Caco-2 (cell line): ENCODE measurements at regions not wholly inside any gene's neighbourhood (a gene's known extent, or its start where the extent isn't known, plus 50 kb on each side); places are given as distances from the start of the nearest gene placed in this dataset.
A peak's percentile ranks its signal among the peaks of the same experiment; 100 is the strongest.

ENCODE experiments used
- BruUV-seq: library from RNA; stranded (reverse); fragments of 400-500 nt; replicated peaks from 2 replicates; lab custom pipeline; 2021; lab: Mats Ljungman, UMichigan
- CTCF ChIA-PET: fragments of 300-600 bp; sonication (Branson Sonifier 250); formaldehyde crosslinking; loops from one replicate; lab custom pipeline; 2022; ENCODE audit warnings: antibody characterized with exemption; lab: Charles Lee
- POLR2A ChIA-PET: fragments of 300-600 bp; sonication (Branson Sonifier 250); formaldehyde crosslinking; loops from one replicate; lab custom pipeline; 2022; ENCODE audit warnings: antibody characterized with exemption; lab: Charles Lee
- DNase-seq, 2 experiments: peaks; one replicate each; pipeline versions ENCODE4 v3.0.0 to v3.0.0-alpha.2; 2020 to 2022
- H3K27me3 ChIP-seq: replicated peaks from 2 replicates; pipeline ENCODE4 v1.6.0; 2011; ENCODE audit warnings: low read length; ENCODE audit not compliant: control insufficient read depth, insufficient read depth
- H3K36me3 ChIP-seq: 2 replicates; pipeline ENCODE4 v1.5.1; 2011; ENCODE audit warnings: low read length; ENCODE audit not compliant: control insufficient read depth, insufficient read depth
- H3K4me1 ChIP-seq: fragments of 250-450 bp; sonication (Bioruptor Pico); 2 replicates; pipeline ENCODE4 v1.5.1; 2020; ENCODE audit warnings: mild to moderate bottlenecking
- H3K4me3 ChIP-seq: 2 replicates; pipeline ENCODE4 v1.5.1; 2011; ENCODE audit warnings: low read depth, mild to moderate bottlenecking, control low read depth, low read length
- H3K9me3 ChIP-seq: fragments of 250-450 bp; sonication (Bioruptor Pico); 2 replicates; pipeline ENCODE4 v1.5.1; 2020; ENCODE audit warnings: mild to moderate bottlenecking, moderate library complexity
- H3K27ac Mint-ChIP-seq: one replicate; pipeline ENCODE4 v1.8.0; 2022; ENCODE audit warnings: mixed read lengths; ENCODE audit not compliant: unreplicated experiment
- H3K27me3 Mint-ChIP-seq: one replicate; pipeline ENCODE4 v1.8.0; 2022; ENCODE audit warnings: mixed read lengths; ENCODE audit not compliant: insufficient read depth, unreplicated experiment
- H3K36me3 Mint-ChIP-seq: one replicate; pipeline ENCODE4 v1.8.0; 2022; ENCODE audit warnings: mild to moderate bottlenecking, mixed read lengths; ENCODE audit not compliant: insufficient read depth, unreplicated experiment
- H3K4me1 Mint-ChIP-seq: one replicate; pipeline ENCODE4 v1.8.0; 2022; ENCODE audit warnings: low read depth, mixed read lengths; ENCODE audit not compliant: unreplicated experiment
- H3K4me3 Mint-ChIP-seq: one replicate; pipeline ENCODE4 v1.8.0; 2022; ENCODE audit warnings: mild to moderate bottlenecking, moderate library complexity, mixed read lengths; ENCODE audit not compliant: unreplicated experiment
- H3K9me3 Mint-ChIP-seq: one replicate; pipeline ENCODE4 v1.8.0; 2022; ENCODE audit warnings: mixed read lengths; ENCODE audit not compliant: unreplicated experiment
- intact Hi-C: fragments of 100-400 bp; cut with micrococcal nuclease; formaldehyde crosslinking; loops from one replicate; pipeline ENCODE4 v1.10.0; 2022; ENCODE audit not compliant: unreplicated experiment
- TF ChIP-seq, protein P1 (sequence below), 2 experiments: fragments of 200-600 bp in 1 of 2; IDR thresholded peaks; 1 replicate in 1 of 2; 2 replicates in 1 of 2; pipeline versions ENCODE4 v1.5.1 to v1.8.0; 2011 to 2022; ENCODE audit warnings: antibody characterized with exemption in 1 of 2, control low read depth in 1 of 2, inconsistent platforms in 1 of 2, low read depth in 1 of 2, low read length in 1 of 2, mild to moderate bottlenecking in 1 of 2, moderate library complexity in 1 of 2; ENCODE audit not compliant: insufficient read depth in 1 of 2, severe bottlenecking in 1 of 2, unreplicated experiment in 1 of 2

DNA sequence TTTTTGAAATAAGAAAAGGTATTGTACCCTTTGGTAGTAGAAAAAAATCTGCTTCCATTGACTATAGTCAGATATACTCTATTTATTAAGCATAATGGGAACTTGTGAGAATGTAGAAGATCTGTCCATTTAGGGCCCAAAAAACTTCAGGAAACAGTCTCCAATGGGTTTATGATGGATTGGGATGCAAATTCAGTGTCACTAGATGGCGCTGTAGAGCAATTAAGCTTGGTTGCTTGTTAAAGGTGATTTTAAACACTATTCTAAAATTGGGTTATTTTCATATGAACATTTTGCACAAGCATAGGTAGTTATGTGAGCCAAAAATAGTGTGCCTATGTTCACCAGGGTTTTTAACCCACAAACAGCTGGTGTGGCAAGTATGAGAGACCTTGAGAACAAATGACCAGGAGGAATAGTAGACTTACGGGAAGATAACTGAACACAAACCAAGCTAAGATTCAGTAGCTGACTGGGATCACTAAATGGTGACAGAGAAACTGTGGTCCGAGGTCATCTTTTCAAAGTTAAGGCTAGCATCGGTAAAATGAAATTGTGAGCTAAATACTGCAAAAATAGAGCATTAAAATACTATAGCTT is 80.3 kb upstream of the LSM6 start:
- Histone ChIP-seq H3K36me3 (no peaks in the 10 kb centered on the region), H3K9me3 (no peaks in the 10 kb centered on the region), H3K4me3 (no peak overlapping the region), H3K27me3 (no peaks in the 10 kb centered on the region), H3K4me1 (no peaks in the 10 kb centered on the region)
- Mint-ChIP-seq H3K9me3 (no peaks in the 10 kb centered on the region), H3K4me1 (no peaks in the 10 kb centered on the region), H3K4me3 (no peak overlapping the region), H3K27ac (no peak overlapping the region), H3K36me3 (no peaks in the 10 kb centered on the region), H3K27me3 (peaks cover 8% of the 10 kb centered on the region)
- peak in 1 of 2 experiments; percentile 48 for DNase-seq
- CTCF ChIA-PET: interaction anchor here (1.0 to 1.4 kb wide), 5 partner anchors 9 to 18 kb away, joined by 3 to 5 read pairs (median 3); no protein-coding TSS in a partner anchor
- POLR2A ChIA-PET: no interaction called here
- BruUV-seq: no TSS peak
- intact Hi-C loops: loop anchor here (1.0 to 10.0 kb wide), 3 partner anchors 100 to 821 kb away; no protein-coding TSS in a partner anchor
- TF ChIP-seq, protein P1, sequence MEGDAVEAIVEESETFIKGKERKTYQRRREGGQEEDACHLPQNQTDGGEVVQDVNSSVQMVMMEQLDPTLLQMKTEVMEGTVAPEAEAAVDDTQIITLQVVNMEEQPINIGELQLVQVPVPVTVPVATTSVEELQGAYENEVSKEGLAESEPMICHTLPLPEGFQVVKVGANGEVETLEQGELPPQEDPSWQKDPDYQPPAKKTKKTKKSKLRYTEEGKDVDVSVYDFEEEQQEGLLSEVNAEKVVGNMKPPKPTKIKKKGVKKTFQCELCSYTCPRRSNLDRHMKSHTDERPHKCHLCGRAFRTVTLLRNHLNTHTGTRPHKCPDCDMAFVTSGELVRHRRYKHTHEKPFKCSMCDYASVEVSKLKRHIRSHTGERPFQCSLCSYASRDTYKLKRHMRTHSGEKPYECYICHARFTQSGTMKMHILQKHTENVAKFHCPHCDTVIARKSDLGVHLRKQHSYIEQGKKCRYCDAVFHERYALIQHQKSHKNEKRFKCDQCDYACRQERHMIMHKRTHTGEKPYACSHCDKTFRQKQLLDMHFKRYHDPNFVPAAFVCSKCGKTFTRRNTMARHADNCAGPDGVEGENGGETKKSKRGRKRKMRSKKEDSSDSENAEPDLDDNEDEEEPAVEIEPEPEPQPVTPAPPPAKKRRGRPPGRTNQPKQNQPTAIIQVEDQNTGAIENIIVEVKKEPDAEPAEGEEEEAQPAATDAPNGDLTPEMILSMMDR (IDR thresholded peaks at IDR 0.05; ENCODE audit: insufficient read depth in 1 of 2, low read depth in 1 of 2, low read length in 1 of 2, severe bottlenecking in 1 of 2, unreplicated experiment in 1 of 2): peak; percentile 62 to 65

DNA sequence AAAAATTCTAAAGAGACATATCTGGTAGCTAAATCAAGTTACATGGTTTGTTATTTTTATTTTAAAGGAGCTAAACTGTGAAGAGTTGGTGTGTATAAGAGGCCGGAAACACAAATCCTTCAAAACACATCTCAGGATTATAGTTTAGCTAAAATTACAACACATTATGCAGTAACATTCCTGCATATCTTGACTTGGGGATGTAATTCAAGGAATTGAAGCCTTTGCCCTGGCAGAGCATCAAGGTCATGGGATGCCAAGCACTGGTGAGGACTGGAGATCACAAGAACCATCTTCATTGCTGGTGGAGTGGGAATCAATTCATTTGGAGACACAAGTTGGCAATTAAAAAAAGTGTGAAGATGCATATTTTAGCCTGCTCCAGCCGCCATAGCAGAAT is 86.8 kb upstream of the LSM6 start:
- no peaks in the 10 kb centered on the region for H3K27me3 ChIP-seq
- no peaks in the 10 kb centered on the region for H3K36me3 ChIP-seq

DNA sequence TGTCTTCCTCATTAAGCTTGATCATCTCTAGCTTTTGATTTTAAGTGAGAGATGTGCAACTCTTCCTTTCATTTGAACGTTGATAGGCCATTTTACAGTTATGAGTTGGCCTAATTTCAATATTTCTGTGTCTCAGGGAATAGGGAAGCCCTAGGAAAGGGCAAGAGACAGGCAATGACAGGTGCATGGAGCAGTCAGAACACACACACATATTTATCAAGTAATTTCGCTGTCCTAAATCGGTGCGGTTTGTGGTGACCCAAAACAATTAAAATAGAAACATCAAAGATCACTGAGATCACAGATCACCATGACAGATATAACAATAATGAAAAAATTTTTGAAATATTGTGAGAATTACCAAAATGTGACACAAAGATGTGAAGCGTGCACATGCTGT is 87.7 kb upstream of the LSM6 start:
- Histone ChIP-seq H3K27me3 (no peaks in the 10 kb centered on the region; the same call in 1 of the 2 replicates), H3K4me3 (no peak overlapping the region), H3K9me3 (no peaks in the 10 kb centered on the region), H3K36me3 (no peaks in the 10 kb centered on the region), H3K4me1 (no peaks in the 10 kb centered on the region)
- ChIA-PET CTCF (interaction anchor here (0.6 kb wide), 1 partner anchor 1437 kb away, joined by 5 read pairs; no protein-coding TSS in a partner anchor), POLR2A (no interaction called here)
- no peak overlapping the region for H3K4me3 Mint-ChIP-seq
- no peaks in the 10 kb centered on the region for H3K36me3 Mint-ChIP-seq
- intact Hi-C loops: no loop called here
- H3K27me3 Mint-ChIP-seq: no peaks in the 10 kb centered on the region
- TF ChIP-seq, protein P1 (IDR thresholded peaks at IDR 0.05; ENCODE audit: insufficient read depth in 1 of 2, low read depth in 1 of 2, low read length in 1 of 2, severe bottlenecking in 1 of 2, unreplicated experiment in 1 of 2): no peak
- DNase-seq: no peak
- H3K4me1 Mint-ChIP-seq: no peaks in the 10 kb centered on the region
- no peaks in the 10 kb centered on the region for H3K9me3 Mint-ChIP-seq
- BruUV-seq: no TSS peak
- H3K27ac Mint-ChIP-seq: no peak overlapping the region

More for the DNA sequence above, 86.8 kb upstream of the LSM6 start:
- intact Hi-C loops: no loop called here
- BruUV-seq: no TSS peak
- DNase-seq: no peak
- Mint-ChIP-seq H3K27ac (no peak overlapping the region), H3K27me3 (no peaks in the 10 kb centered on the region), H3K4me1 (no peaks in the 10 kb centered on the region), H3K36me3 (no peaks in the 10 kb centered on the region), H3K9me3 (no peaks in the 10 kb centered on the region), H3K4me3 (no peak overlapping the region)
- H3K9me3 ChIP-seq: no peaks in the 10 kb centered on the region
- ChIA-PET POLR2A (no interaction called here), CTCF (no interaction called here)
- H3K4me3 ChIP-seq: no peak overlapping the region
- no peaks in the 10 kb centered on the region for H3K4me1 ChIP-seq
- TF ChIP-seq, protein P1 (IDR thresholded peaks at IDR 0.05; ENCODE audit: insufficient read depth in 1 of 2, low read depth in 1 of 2, low read length in 1 of 2, severe bottlenecking in 1 of 2, unreplicated experiment in 1 of 2): no peak
